Fibroblast of gingiva (primary cell): ENCODE measurements at regions not wholly inside any gene's neighbourhood (a gene's known extent, or its start where the extent isn't known, plus 50 kb on each side); places are given as distances from the start of the nearest gene placed in this dataset.
A peak's percentile ranks its signal among the peaks of the same experiment; 100 is the strongest.

Source experiments
- DNase-seq: peaks from one replicate; pipeline ENCODE4 v3.0.0-alpha.2; 2011; ENCODE audit warnings: low read depth

DNA sequence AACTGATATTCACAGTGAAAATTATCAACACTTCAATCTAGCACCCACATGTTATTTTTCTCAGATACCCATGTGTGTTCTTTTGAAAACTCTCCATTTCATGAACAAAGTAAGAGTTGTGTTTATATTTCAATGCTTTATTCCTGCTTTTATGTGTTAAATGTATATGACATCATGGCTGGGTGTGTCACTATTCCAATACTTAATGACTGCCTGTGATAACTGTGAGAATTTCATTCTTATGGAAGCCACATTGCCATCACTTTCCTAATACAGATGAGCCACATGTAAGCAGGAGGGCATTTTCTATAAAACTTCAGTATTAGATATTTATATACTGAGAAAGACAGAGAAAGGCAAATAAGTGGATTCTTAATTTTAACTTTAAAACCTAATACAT is 100.4 kb upstream of the FIGN start:
- DNase-seq: no peak

DNA sequence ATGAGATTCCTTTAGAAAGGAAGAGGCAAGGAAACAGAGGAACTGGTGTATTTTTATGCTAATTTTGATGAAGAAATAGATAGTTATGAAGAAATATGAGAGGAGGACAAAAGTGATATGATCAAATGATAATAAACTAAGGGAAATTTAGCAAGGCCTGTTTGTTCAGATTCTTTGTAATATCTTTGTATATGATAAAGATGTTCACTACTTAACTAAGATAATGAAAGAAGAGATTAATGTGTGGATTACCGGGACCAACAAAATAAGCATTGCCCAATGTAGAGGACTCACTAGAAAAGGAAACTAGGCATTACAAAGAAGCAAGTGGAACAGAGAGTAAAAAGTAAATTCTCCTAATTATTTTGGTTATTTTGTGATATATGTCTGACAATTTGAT is 99.0 kb upstream of the FIGN start:
- no peak for DNase-seq

DNA sequence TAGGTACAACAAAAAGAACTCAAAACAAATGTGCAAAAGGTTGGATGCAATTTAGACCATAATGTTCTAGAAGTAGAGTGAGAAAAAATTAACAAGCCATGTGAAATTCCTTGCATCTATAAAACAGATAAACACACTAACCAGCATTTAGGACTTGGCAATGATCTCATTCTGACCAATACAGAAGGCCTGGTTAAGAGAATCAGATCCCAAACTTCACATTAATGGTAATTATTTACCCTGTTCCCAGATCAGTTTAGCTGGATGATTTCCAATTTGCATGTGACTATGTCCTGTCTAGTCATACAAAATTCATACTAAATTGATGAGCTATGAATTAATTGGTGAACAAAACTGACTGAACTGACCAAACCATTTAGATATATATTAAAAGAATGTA is 98.4 kb upstream of the FIGN start:
- DNase-seq: no peak

DNA sequence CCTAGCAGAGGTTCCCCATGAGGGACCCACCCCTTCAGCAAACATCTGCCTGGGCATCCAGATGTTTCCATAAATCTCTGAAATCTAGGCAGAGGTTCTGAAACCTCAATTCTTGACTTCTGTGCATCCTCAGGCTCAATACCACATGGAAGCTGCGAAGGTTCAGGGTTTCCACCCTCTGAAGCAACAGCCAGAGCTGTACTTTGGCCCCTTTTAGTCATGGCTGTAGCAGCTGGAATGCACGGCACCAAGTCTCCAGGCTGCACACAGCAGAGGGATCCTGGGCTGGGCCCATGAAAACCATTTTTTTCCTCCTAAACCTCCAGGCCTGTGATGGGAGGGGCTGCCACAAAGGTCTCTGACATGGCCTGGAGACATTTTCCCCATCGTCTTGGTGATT is 93.0 kb upstream of the FIGN start:
- DNase-seq: no peak

DNA sequence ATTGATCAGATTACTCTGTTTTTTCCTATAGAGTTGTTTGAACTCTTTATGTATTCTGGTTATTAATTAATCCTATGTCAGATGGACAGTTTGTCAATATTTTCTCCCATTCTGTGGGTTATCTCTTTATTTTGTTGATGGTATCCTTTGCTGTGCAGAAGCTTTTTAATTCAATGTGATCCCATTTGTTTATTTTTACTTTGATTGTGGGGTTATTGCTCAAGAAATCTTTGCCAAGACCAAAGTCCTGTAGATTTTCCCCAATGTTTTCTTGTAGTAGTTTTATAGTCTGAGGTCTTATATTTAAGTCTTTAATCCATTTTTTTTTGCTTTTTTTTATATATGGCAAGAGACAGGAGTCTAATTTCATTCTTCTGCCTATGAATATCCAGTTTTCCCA is 86.2 kb upstream of the FIGN start:
- DNase-seq: no peak

DNA sequence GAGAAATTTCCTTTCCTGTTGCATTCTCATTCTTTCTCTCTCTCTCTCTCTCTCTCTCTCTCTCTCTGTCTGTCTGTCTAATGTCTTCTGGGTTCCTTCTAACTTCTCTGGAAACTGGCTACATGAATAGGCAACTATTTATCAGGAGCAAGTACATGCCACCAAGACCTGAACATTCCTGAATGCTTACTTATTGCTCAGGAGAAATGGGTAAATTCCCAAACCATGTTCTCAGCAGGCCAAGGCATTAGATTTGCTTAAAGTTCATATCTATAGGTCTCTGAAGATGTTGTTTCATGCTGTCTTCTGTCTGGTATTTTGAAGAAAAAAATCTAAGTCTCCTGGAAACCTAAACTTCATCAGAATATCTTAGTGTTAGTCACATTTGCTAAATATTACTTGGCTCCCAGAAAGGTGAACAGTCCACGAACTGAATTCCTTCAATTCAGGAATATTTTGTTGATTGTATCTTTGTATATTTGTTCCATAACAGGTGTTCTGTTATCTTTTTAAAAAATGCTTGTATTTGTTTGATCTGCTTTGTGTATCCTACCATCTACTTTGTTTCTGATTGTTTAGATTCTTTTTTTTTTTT is 77.2 kb upstream of the FIGN start:
- no peak for DNase-seq

DNA sequence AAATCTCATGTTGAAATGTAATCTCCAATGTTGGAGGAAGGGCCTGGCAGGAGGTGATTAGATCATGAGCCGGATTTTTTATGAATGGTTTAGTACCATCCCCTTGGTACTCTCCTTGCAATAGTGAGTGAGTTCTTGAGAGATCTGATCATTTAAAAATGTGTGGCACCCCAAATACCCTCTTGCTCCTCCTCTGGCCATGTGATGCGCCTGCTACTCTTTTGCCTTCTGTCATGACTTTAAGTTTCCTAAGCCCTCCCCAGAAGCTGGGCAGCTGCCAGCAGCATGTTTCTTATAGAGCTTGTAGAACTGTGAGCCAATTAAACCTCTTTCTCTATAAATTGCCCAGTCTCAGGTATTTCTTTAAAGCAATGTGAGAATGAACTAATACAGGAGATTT is 72.6 kb upstream of the FIGN start:
- DNase-seq: no peak

DNA sequence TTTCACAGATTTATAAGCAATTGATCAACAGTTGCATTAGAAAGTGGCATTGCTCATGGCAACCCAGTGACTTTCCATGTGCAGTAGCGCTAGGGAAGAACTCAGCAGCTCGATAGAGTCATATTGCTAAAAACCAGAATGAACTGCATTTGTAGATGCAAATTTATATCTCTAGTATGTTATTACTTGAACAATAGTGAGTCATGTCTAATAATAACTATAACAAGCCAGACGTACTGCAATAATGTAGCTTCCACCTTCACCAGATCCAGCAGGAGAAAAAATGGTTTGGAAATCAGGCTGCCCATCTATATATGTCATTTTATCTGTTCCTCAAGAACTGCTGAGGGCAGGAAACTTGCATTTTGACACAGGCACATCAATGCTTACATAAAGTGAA is 66.5 kb upstream of the FIGN start:
- no peak for DNase-seq

DNA sequence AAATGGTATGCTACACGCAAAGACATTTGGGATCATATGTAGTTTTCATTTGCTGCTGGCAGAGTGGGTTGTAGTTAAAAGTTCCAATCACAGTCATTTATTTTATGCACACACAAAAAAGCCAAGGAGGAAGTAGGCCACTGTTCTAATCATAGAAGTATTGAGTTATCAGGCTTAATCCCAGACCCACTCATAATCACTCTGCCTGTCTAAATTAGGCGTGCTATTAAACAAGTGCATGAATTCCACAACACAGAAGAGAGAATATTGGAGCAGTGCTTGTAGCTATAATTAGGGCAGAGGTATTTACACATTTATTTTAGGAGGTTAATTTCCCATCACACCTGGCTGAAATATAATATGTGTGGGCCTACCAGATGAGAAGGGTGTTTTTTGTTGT is 65.7 kb upstream of the FIGN start:
- DNase-seq: no peak

DNA sequence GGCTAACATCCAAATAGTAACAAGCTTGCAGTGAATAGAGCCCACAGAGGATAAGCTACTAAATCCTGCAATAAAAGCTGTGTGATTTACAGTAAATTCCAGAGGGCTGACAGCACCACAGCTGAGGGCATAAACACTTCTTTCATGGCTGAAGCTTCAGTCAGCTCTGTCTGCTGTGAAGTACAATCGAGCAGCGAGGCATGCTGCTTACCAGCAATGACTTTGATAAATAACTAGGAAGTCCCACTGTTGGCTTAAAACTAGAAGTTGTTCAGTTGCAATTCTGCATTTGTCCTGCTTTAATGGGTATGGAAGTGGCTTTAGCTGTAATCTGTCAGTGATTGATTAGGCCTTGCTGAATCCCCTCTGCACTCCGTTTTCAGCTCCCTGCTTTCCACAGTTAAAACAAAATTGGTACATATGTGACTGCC is 65.2 kb upstream of the FIGN start:
- DNase-seq: no peak

DNA sequence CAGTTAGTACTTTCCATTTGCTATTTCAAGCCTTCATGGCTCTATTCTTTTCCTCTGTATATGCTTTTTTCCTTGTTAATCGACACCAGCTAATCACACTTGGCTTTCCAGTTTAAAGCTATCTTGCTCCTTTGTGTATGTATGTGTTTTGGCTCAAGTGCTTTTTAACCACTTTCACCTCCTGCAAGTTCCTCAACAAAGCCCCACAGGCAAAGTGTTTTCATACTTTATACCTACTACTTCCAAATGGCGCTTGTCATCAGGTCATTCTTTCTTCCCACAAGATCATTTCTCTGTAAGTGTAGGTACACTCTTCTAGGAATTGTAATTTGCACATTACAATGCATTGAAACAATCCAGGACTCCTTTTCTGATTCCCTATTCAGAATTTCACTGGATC is 64.0 kb upstream of the FIGN start:
- no peak for DNase-seq

DNA sequence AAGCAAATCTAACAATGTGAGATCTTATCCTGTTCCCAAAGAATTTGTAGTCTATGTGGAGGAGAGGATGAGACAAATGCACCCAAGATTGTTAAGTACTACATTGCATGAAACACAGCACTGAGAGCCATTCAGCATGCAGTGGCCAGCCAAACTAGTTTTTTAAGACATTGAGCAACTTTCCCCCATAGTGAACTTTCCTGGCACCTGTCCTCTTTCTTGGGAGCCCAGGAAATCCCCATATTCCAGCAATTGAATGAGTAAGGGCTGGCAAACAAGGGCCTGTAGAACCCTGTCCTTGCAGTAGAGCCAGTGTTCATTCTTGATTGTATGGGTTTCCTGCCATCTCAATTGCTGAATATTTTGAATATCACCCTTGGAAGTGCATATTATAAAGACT is 58.8 kb upstream of the FIGN start:
- peak; percentile 29 for DNase-seq
